ENCODE measurements at regions not wholly inside any gene's neighbourhood (a gene's known extent, or its start where the extent isn't known, plus 50 kb on each side); places are given as distances from the start of the nearest gene placed in this dataset.
"Not testable (repeated sequence)": the region's sequence is repeated elsewhere in the genome, so short reads cannot be mapped to it uniquely, and the experiment has no call there.

- DNase-seq = no peak
Observed at GRCh38 chr3:101999177-101999779, 150.0 kb downstream of the NFKBIZ start.

- DNase-seq = no peak
Observed at GRCh38 chr3:102000620-102001209, 151.4 kb downstream of the NFKBIZ start.

DNA sequence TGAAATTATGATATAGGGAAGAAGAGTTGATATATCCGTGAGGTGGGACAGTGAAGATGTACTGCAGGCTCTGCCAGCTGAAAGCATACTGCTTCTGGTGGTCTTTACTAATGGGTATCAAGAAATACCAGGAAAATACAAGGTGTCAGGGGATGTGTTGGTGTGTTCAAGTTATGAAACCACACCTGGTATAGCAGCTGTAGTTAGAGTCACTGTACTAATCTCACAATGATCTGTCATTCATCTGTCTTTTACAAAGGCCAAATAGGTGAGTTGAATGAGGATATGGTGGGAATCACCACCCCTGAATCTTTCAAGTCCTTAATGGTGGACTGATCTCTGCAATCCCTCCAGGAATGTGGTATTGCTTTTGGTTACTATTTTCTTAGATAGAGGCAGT is 152.7 kb downstream of the NFKBIZ start:
- DNase-seq = no peak

- DNase-seq = no peak
Observed at GRCh38 chr3:102004561-102004960, 155.2 kb downstream of the NFKBIZ start.

GRCh38 chr3:102005551-102005950 is 156.2 kb downstream of the NFKBIZ start:
- no peak for DNase-seq

- no peak for DNase-seq
Observed at GRCh38 chr3:102006812-102007485, 157.6 kb downstream of the NFKBIZ start.

DNA sequence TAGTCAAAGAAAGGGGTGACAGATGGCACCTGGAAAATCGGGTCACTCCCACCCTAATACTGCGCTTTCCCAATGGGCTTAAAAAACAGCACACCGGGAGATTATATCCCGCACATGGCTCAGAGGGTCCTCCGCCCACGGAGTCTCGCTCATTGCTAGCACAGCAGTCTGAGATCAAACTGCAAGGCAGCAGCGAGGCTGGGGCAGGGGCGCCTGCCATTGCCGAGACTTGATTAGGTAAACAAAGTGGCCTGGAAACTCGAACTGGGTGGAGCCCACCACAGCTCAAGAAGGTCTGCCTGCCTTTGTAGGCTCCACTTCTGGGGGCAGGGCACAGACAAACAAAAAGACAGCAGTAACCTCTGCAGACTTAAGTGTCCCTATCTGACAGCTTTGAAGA is 159.1 kb downstream of the NFKBIZ start:
- not testable (repeated sequence) for DNase-seq

- no peak for DNase-seq
Observed at GRCh38 chr3:102016417-102016816, 167.1 kb downstream of the NFKBIZ start.

- no peak for DNase-seq
Observed at GRCh38 chr3:102017784-102018183, 168.5 kb downstream of the NFKBIZ start.

DNA sequence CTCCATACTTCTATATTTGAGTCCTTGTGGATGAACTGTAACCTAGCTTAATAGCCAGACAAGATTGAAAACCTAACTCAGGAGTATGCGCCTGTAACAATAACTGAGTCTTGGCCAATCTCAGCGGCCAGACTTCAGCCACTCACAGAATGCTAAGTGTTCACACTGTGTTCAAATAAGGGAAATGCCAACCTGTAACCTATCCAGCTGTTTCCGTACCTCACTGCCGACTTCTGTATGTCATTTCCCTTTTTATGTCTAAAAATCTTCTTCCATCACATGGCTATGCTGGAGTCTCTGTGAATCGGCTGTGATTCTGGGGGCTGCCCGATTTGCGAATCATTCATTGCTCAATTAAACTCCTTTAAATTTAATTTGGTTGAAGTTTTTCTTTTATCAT is 169.2 kb downstream of the NFKBIZ start:
- DNase-seq = no peak

DNA sequence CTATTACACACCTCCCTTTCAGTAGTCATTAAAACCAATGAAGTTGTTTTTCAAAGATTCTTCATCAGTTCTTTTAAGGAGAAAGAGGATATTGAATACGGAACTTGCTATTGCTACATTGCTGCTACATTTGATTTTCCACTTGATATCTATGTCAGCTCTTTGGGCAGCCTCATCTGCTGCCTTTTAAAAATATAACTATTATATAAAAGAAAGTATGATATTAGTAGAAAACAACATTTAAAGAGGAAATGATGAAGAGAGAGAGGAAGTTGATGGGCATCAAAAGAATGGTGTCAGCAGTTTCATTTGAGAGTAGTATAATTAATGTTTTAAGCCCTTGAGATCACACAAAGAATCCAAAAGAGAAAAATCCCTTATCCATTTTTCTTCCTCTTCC is 171.4 kb downstream of the NFKBIZ start:
- DNase-seq = no peak

- DNase-seq = no peak
Observed at GRCh38 chr3:102024270-102024904, 175.1 kb downstream of the NFKBIZ start.

- no peak for DNase-seq
Observed at GRCh38 chr3:102025606-102026270, 176.4 kb downstream of the NFKBIZ start.

DNA sequence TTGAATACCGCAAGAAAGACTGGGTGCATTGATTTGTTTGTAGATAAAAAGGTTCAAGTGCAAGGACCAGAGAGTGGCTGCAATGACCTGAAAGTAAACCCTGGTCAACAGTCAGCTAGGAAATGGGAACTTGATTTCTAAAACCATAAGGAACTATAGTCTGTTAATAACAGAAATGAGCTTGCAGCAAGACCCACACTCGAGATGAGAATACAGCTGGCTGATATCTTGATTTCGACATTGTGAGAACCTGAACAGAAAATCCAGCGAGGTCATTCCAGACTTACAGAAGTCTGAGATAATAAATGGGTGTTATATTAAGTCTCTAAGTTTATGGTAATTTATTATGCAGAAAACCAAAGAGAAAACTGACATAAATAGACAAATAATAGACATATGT is 177.3 kb downstream of the NFKBIZ start:
- DNase-seq = no peak

DNA sequence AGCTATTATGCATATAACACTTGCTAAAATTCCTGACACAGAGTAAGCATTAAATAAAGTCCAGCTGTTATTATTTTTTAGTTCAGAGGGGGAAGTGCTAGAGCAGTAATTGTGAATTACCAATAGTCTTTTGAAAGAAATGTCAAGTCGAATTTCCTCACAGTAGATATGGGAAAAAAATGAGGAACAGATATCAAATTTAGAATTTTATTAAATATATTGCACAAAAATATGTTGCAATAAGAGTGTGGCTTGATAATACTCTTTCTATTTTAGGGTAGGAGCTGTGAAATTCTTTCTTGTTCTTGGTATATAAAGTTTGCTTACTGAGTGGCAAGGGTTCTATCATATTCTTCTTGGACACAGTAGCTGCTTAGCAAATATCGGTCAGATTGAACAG is 181.3 kb downstream of the NFKBIZ start:
- no peak for DNase-seq

DNA sequence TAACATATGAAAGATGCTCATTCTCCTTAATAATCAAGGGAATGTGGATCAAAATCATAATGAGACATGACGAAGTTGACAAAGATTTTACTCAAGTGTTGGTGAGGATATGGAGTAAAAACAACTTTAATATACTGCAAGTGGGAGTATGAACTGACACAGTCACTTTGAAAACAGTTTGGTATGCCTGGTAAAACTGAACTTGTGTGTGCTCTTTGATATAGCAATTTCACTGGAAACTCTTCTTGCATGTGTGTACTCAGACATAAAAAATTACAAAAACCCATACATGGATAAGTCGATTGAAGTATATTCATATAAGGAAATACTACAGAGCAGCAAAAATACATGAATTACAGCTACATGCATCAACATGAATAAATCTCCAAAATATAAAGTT is 182.5 kb downstream of the NFKBIZ start:
- DNase-seq = no peak

DNA sequence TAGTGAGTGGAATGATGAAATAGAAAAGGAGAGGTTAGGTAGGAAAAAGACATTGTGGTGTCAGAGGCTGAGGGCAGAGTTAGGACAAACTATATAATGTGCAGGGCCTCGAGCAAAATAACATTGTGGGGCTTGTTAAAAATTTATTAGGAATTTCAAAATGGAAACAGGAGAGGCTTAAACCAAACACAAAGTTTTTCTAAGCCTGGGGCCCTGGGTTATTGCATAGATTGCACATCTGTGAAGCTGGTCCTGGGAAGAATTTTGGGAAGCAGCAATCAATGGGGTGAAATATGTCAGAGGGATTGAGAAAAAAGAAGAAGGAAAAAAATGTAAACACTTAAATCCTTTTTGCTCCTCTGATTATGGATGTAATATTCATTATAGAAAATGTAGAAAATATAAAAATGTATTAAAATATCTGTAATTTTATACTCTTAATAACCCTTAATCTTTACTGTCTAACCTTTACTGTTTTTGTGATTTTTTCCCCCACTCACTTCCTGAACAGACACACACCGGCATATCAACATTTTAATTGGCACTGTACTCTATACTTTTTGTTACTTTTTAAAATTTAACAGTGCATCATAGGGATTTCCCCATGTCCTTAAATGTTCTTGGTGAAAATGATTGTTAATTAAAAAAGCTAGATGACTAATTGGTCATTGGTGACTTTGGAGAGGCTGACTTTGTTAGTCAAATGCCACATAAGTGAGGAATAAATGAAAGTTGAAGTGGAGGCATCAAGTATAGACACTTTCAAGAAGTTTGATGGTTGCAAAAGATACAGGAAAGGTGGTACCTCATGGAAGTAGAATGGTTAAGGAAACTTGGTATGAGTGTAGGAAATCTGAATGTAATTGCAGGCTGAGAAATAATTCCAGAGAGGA is 183.4 kb downstream of the NFKBIZ start:
- no peak for DNase-seq

GRCh38 chr3:102034639-102035451 is 185.5 kb downstream of the NFKBIZ start:
- no peak for DNase-seq

DNA sequence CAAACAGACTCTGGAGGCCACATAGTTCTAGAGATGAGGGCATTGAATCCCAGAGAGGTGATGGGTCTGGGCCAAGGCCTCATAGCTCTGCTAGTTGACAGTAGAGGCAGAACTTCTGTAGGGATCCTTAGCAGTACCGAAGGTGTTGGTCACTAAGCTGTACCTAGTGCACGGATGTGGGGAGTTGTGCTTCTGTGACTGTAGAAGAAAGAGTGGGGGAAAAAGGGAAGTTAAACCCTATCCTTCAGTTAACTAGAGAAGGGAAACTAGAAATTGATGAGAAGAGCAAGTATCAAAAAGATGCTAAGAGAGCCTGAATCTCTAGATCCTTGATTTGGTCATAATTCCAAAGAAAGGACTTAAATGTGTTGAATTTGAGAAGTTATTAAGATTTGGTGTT is 186.7 kb downstream of the NFKBIZ start:
- DNase-seq = no peak

- DNase-seq = no peak
Observed at GRCh38 chr3:102036472-102036871, 187.2 kb downstream of the NFKBIZ start.

DNA sequence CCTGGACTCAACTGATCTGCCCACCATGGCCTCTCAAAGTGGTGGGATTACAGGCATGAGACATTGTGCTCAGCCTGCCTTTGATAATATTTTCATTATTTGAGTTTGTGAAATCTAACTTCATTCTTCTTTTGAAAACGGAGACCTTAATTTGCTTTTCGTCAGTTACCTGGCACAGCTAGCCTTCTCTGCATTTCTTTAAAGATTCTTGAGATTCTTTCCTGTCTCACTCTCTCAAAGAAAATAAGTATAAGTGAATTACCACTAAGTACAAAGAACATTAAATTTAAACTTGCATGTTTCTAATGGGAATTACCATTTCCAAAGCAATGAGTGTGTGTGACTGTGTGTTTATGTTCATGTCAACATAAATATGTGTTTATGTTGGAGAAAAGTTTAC is 187.9 kb downstream of the NFKBIZ start:
- no peak for DNase-seq

GRCh38 chr3:102037791-102038190 is 188.5 kb downstream of the NFKBIZ start:
- DNase-seq = no peak
